Common myeloid progenitor, CD34-positive (primary cell): ENCODE measurements at regions not wholly inside any gene's neighbourhood (a gene's known extent, or its start where the extent isn't known, plus 50 kb on each side); places are given as distances from the start of the nearest gene placed in this dataset.

Experiments
- CTCF ChIA-PET: fragments of 350-600 bp; sonication (Branson Sonifier 250); formaldehyde crosslinking; loops from one replicate; lab custom pipeline; 2021; ENCODE audit warnings: antibody characterized with exemption; lab: Charles Lee
- POLR2A ChIA-PET: fragments of 350-600 bp; sonication (Branson Sonifier 250); formaldehyde crosslinking; loops from one replicate; lab custom pipeline; 2021; ENCODE audit warnings: antibody characterized with exemption; lab: Charles Lee
- DNase-seq, 3 donors: peaks; one replicate each; pipeline versions ENCODE4 v3.0.0 to v3.0.0-alpha.2; 2013
- H3K27ac ChIP-seq, 2 experiments: 1 replicate in 1 of 2; 2 replicates in 1 of 2; pipeline ENCODE4 v1.7.0; 2013; ENCODE audit warnings: inconsistent platforms in 2 of 2, low read length in 2 of 2, mild to moderate bottlenecking in 2 of 2, low read depth in 1 of 2, moderate library complexity in 1 of 2; ENCODE audit not compliant: severe bottlenecking in 2 of 2, insufficient read depth in 1 of 2, poor library complexity in 1 of 2
- H3K27me3 ChIP-seq, 5 experiments: replicated peaks in 2 of 5; 1 replicate in 3 of 5; 2 replicates in 2 of 5; pipeline versions ENCODE4 v1.6.1 to v1.7.0; 2013; ENCODE audit warnings: low read length in 4 of 5, mild to moderate bottlenecking in 2 of 5, moderate library complexity in 2 of 5, inconsistent platforms in 1 of 5; ENCODE audit not compliant: insufficient read depth in 5 of 5, control insufficient read depth in 4 of 5
- H3K36me3 ChIP-seq, 4 experiments: 1 replicate in 2 of 4; 2 replicates in 2 of 4; pipeline versions ENCODE4 v1.6.1 to v1.7.0; 2013; ENCODE audit warnings: low read length in 3 of 4, control low read depth in 1 of 4, mild to moderate bottlenecking in 1 of 4; ENCODE audit not compliant: control insufficient read depth in 4 of 4, insufficient read depth in 4 of 4
- H3K4me1 ChIP-seq, 4 experiments: 1 replicate in 3 of 4; 2 replicates in 1 of 4; pipeline versions ENCODE4 v1.6.1 to v1.7.1; 2013; ENCODE audit warnings: low read length in 3 of 4, mild to moderate bottlenecking in 3 of 4, control low read depth in 1 of 4, inconsistent platforms in 1 of 4, moderate library complexity in 1 of 4; ENCODE audit not compliant: control insufficient read depth in 4 of 4, insufficient read depth in 4 of 4; ENCODE audit errors: control extremely low read depth in 1 of 4
- H3K4me3 ChIP-seq, 7 experiments: 1 replicate in 4 of 7; 2 replicates in 3 of 7; pipeline versions ENCODE4 v1.5.1 to v1.7.0; 2013; ENCODE audit warnings: mild to moderate bottlenecking in 7 of 7, low read length in 6 of 7, moderate library complexity in 6 of 7, inconsistent platforms in 2 of 7, low read depth in 2 of 7, control low read depth in 1 of 7; ENCODE audit not compliant: insufficient read depth in 4 of 7, control insufficient read depth in 1 of 7; ENCODE audit errors: extremely low read depth in 1 of 7
- H3K9me3 ChIP-seq, 5 experiments: 1 replicate in 4 of 5; 2 replicates in 1 of 5; pipeline versions ENCODE4 v1.6.1 to v1.7.1; 2013; ENCODE audit warnings: low read length in 4 of 5, mild to moderate bottlenecking in 2 of 5, inconsistent platforms in 1 of 5, low read depth in 1 of 5, moderate library complexity in 1 of 5; ENCODE audit not compliant: control insufficient read depth in 4 of 5, insufficient read depth in 2 of 5; ENCODE audit errors: control extremely low read depth in 1 of 5
- WGBS: methylation state at CpG from one replicate; pipeline ENCODE4 v1.1.5; 2013; ENCODE audit not compliant: insufficient coverage; 5-methylcytosine and 5-hydroxymethylcytosine counted together

- H3K9me3 ChIP-seq = peaks cover 0 to 5% (median 2%) of the 10 kb centered on the region in 5 experiments
- no peak for DNase-seq
- no CpG with 5 or more reads among the region's 3 CpGs for WGBS
- H3K27me3 ChIP-seq = no peaks in the 10 kb centered on the region
- H3K36me3 ChIP-seq = no peaks in the 10 kb centered on the region
- POLR2A ChIA-PET = no interaction called here
- CTCF ChIA-PET = no interaction called here
- no peaks in the 10 kb centered on the region for H3K4me1 ChIP-seq
- H3K27ac ChIP-seq = no peak overlapping the region
- H3K4me3 ChIP-seq = no peak overlapping the region
Measured at GRCh38 chr4:10809905-10810304, 125.3 kb upstream of the CLNK start.

- H3K4me1 ChIP-seq = no peaks in the 10 kb centered on the region
- no peak overlapping the region for H3K4me3 ChIP-seq
- ChIA-PET POLR2A (no interaction called here), CTCF (no interaction called here)
- H3K27ac ChIP-seq = no peak overlapping the region
- peaks cover 0 to 5% (median 2%) of the 10 kb centered on the region in 5 experiments for H3K9me3 ChIP-seq
- no peaks in the 10 kb centered on the region for H3K36me3 ChIP-seq
- no peaks in the 10 kb centered on the region for H3K27me3 ChIP-seq
- DNase-seq = no peak
Measured at GRCh38 chr4:10808591-10808990, 124.0 kb upstream of the CLNK start.

- Histone ChIP-seq H3K36me3 (no peaks in the 10 kb centered on the region), H3K27ac (no peak overlapping the region), H3K4me1 (no peaks in the 10 kb centered on the region), H3K9me3 (peaks cover 0 to 5% (median 2%) of the 10 kb centered on the region in 5 experiments), H3K4me3 (no peak overlapping the region), H3K27me3 (no peaks in the 10 kb centered on the region)
- ChIA-PET POLR2A (no interaction called here), CTCF (no interaction called here)
- 100% methylated on average over 2 of the region's 4 CpGs for WGBS
- no peak for DNase-seq
Measured at GRCh38 chr4:10806953-10807645, 122.5 kb upstream of the CLNK start.

- peak in 2 of 3 donors; percentile 3 to 8 for DNase-seq
- CTCF ChIA-PET = no interaction called here
- WGBS = 58% methylated on average over 2 of the region's 4 CpGs
Measured at GRCh38 chr4:10803713-10804343, 119.3 kb upstream of the CLNK start.

GRCh38 chr4:10787365-10787764 lies 102.8 kb upstream of the CLNK start:
- H3K4me1 ChIP-seq = no peaks in the 10 kb centered on the region
- no peak overlapping the region for H3K27ac ChIP-seq
- H3K4me3 ChIP-seq = no peak overlapping the region
- no peak for DNase-seq
- H3K27me3 ChIP-seq = no peaks in the 10 kb centered on the region
- no peaks in the 10 kb centered on the region for H3K9me3 ChIP-seq
- H3K36me3 ChIP-seq = no peaks in the 10 kb centered on the region
- ChIA-PET POLR2A (no interaction called here), CTCF (no interaction called here)

More at GRCh38 chr4:10803713-10804343, 119.3 kb upstream of the CLNK start:
- Histone ChIP-seq H3K4me1 (no peaks in the 10 kb centered on the region), H3K4me3 (no peak overlapping the region), H3K27ac (no peak overlapping the region), H3K9me3 (peaks cover 0 to 4% (median 2%) of the 10 kb centered on the region in 5 experiments), H3K36me3 (no peaks in the 10 kb centered on the region), H3K27me3 (no peaks in the 10 kb centered on the region)
- POLR2A ChIA-PET = no interaction called here

GRCh38 chr4:10784621-10785020 lies 100.1 kb upstream of the CLNK start:
- ChIA-PET POLR2A (no interaction called here), CTCF (no interaction called here)
- DNase-seq = no peak
- Histone ChIP-seq H3K36me3 (no peaks in the 10 kb centered on the region), H3K27ac (no peak overlapping the region), H3K4me1 (no peaks in the 10 kb centered on the region), H3K9me3 (no peaks in the 10 kb centered on the region), H3K4me3 (no peak overlapping the region), H3K27me3 (peaks cover 0 to 2% (median 0%) of the 10 kb centered on the region in 5 experiments)
- WGBS = no CpG with 5 or more reads among the region's 2 CpGs

GRCh38 chr4:10783351-10783750 lies 98.8 kb upstream of the CLNK start:
- CTCF ChIA-PET = no interaction called here
- DNase-seq = no peak
- Histone ChIP-seq H3K36me3 (no peaks in the 10 kb centered on the region), H3K27me3 (peaks cover 0 to 2% (median 0%) of the 10 kb centered on the region in 5 experiments), H3K9me3 (no peaks in the 10 kb centered on the region), H3K27ac (no peak overlapping the region), H3K4me3 (no peak overlapping the region), H3K4me1 (no peaks in the 10 kb centered on the region)
- WGBS = 81% methylated on average over 3 of the region's 3 CpGs
- POLR2A ChIA-PET = no interaction called here
